ENCODE measurements at regions not wholly inside any gene's neighbourhood (a gene's known extent, or its start where the extent isn't known, plus 50 kb on each side); places are given as distances from the start of the nearest gene placed in this dataset.
"Not testable (repeated sequence)": the region's sequence is repeated elsewhere in the genome, so short reads cannot be mapped to it uniquely, and the experiment has no call there.

DNA sequence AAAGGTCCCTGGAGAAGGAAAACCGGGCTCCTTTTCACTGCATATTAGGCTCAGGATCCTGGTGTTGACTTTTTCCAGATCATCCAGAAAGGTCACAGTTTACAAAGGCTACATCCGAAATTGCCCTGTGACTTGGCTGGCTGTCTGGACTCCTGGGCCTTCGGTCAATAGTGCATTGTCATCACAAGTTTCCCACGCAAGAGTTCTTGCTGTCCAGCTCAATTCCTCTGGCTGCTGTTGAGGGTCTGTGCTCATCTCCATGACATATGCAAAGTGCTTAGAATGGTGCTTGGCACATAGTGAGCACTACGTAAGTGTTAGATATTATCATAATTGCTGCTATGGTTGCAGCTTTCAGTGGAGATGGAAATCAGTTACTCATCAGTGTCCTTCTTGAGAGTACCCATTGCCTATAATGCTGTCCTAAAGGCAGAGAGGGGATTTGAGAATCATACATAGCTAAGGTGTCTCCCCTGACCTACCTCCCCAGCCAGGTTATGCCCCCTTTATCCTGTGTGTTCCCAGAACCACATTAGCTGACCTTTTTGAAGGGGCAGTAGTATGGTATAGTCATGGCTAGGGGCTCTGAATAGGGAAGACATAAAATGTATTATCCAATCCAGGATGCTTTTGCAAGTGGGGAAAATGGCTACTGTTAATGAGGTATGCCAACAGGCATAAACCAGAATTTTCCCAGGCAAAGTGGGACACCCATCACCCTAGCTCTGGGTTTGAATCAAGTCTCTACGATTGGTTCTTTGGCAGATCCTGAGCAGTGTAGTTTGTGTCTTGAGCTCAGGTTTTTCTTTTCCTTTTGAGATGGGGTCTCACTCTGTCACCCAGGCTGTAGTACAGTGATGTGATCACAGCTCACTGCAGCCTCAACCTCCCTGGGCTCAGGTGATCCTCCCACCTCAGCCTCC is 132.0 kb upstream of the CCND2 start:
- H3K4me3 ChIP-seq (ENCODE audit: insufficient read depth, low read length, poor library complexity, severe bottlenecking) = no peak overlapping the region
- no peaks in the 10 kb centered on the region for H3K36me3 ChIP-seq (ENCODE audit: low read length)
- H3K4me2 ChIP-seq (ENCODE audit: low read depth, low read length, poor library complexity, severe bottlenecking) = no peak overlapping the region
- H3K27ac ChIP-seq (ENCODE audit: low read depth, low read length) = no peak overlapping the region
- no peaks in the 10 kb centered on the region for H3K79me2 ChIP-seq (ENCODE audit: insufficient read depth, low read length)
- H3K9me2 ChIP-seq (replicated peaks; ENCODE audit: insufficient read depth, low read length) = no peaks in the 10 kb centered on the region
- no peaks in the 10 kb centered on the region for H3K27me3 ChIP-seq (ENCODE audit: low read length)
- no peak overlapping the region for H2AFZ ChIP-seq (ENCODE audit: low read depth, low read length, severe bottlenecking)
- H4K20me1 ChIP-seq (ENCODE audit: low read depth, low read length) = no peaks in the 10 kb centered on the region
- no peak for TF ChIP-seq EZH2phosphoT487 (conservative IDR thresholded peaks at IDR 0.05; ENCODE audit: low read length)
- TF ChIP-seq, protein P1, sequence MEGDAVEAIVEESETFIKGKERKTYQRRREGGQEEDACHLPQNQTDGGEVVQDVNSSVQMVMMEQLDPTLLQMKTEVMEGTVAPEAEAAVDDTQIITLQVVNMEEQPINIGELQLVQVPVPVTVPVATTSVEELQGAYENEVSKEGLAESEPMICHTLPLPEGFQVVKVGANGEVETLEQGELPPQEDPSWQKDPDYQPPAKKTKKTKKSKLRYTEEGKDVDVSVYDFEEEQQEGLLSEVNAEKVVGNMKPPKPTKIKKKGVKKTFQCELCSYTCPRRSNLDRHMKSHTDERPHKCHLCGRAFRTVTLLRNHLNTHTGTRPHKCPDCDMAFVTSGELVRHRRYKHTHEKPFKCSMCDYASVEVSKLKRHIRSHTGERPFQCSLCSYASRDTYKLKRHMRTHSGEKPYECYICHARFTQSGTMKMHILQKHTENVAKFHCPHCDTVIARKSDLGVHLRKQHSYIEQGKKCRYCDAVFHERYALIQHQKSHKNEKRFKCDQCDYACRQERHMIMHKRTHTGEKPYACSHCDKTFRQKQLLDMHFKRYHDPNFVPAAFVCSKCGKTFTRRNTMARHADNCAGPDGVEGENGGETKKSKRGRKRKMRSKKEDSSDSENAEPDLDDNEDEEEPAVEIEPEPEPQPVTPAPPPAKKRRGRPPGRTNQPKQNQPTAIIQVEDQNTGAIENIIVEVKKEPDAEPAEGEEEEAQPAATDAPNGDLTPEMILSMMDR (IDR thresholded peaks at IDR 0.05; ENCODE audit: insufficient read depth, low read length, poor library complexity, severe bottlenecking) = no peak
- no peak overlapping the region for H3K9ac ChIP-seq (ENCODE audit: low read length)
- H3K9me3 ChIP-seq (ENCODE audit: insufficient read depth, low read length) = no peaks in the 10 kb centered on the region
- H3F3A ChIP-seq (ENCODE audit: insufficient read depth) = no peaks in the 10 kb centered on the region

DNA sequence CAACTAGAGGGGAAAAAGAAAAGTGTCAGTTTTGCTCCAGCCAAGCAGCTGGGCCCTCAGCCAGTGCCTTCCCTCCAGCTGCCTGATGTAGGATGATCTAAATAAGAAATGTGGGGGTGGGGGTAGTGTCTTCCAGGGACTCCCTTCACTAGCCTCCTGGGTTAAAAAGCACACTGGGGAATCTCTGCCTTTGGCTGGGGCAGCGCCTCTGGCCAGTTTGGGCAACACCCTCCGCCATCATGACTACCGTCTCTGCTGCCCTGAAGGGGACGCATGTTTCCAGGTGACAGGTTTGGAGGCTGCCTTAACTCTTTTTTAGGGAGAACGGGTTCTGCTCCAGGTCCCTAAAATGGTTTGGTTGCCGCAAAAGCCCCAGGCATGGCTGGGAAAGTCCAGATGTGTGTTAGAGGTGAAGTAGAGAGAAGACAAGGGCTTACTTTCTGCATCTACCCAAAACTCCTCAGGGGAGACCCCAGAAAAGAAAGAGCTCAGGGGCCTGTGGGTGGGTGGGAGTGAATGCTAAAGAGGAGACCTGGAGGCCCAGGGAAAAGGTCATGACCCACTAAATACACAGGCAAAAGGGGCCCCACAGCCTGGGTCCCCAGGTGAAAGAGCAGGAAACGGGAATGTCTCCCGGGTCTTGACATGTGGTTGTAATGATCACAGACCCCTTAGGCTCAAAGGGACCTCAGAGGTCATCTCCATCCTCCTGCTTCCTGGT is 132.8 kb upstream of the CCND2 start:
- no peak overlapping the region for H3K4me2 ChIP-seq (ENCODE audit: low read depth, low read length, poor library complexity, severe bottlenecking)
- no peak overlapping the region for H3K27ac ChIP-seq (ENCODE audit: low read depth, low read length)
- no peak overlapping the region for H2AFZ ChIP-seq (ENCODE audit: low read depth, low read length, severe bottlenecking)
- H3K79me2 ChIP-seq (ENCODE audit: insufficient read depth, low read length) = no peaks in the 10 kb centered on the region
- no peak overlapping the region for H3K9ac ChIP-seq (ENCODE audit: low read length)
- TF ChIP-seq EZH2phosphoT487 (conservative IDR thresholded peaks at IDR 0.05; ENCODE audit: low read length) = no peak
- TF ChIP-seq, protein P1 (IDR thresholded peaks at IDR 0.05; ENCODE audit: insufficient read depth, low read length, poor library complexity, severe bottlenecking) = no peak
- H4K20me1 ChIP-seq (ENCODE audit: low read depth, low read length) = no peaks in the 10 kb centered on the region
- H3K27me3 ChIP-seq (ENCODE audit: low read length) = no peaks in the 10 kb centered on the region
- H3K9me3 ChIP-seq (ENCODE audit: insufficient read depth, low read length) = no peaks in the 10 kb centered on the region
- H3K36me3 ChIP-seq (ENCODE audit: low read length) = no peaks in the 10 kb centered on the region
- no peaks in the 10 kb centered on the region for H3K9me2 ChIP-seq (replicated peaks; ENCODE audit: insufficient read depth, low read length)
- no peak overlapping the region for H3K4me3 ChIP-seq (ENCODE audit: insufficient read depth, low read length, poor library complexity, severe bottlenecking)
- H3F3A ChIP-seq (ENCODE audit: insufficient read depth) = no peaks in the 10 kb centered on the region

DNA sequence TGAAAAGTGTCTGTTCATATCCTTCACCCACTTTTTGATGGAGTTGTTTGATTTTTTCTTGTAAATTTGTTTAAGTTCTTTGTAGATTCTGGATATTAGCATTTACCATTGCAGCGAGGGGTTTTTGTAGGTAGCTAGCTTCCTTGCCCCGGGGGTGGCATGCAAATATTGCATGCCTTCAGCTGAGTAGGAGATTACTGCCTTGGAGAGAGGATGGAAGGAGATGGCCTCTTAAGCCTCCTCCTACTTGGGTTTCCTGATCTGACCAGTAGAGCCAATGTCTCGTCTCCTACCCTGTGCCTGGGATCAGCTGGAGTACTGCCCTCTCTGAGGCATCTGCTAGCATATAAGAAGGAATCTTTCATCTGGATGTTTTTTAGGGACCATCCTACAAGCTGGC is 134.4 kb upstream of the CCND2 start:
- H3K4me2 ChIP-seq (ENCODE audit: low read depth, low read length, poor library complexity, severe bottlenecking) = no peak overlapping the region
- H2AFZ ChIP-seq (ENCODE audit: low read depth, low read length, severe bottlenecking) = no peak overlapping the region
- H4K20me1 ChIP-seq (ENCODE audit: low read depth, low read length) = no peaks in the 10 kb centered on the region
- H3K9me2 ChIP-seq (replicated peaks; ENCODE audit: insufficient read depth, low read length) = no peaks in the 10 kb centered on the region
- H3K9ac ChIP-seq (ENCODE audit: low read length) = no peak overlapping the region
- H3F3A ChIP-seq (ENCODE audit: insufficient read depth) = no peaks in the 10 kb centered on the region
- no peaks in the 10 kb centered on the region for H3K36me3 ChIP-seq (ENCODE audit: low read length)
- H3K27me3 ChIP-seq (ENCODE audit: low read length) = no peaks in the 10 kb centered on the region
- no peak overlapping the region for H3K27ac ChIP-seq (ENCODE audit: low read depth, low read length)
- no peak overlapping the region for H3K4me3 ChIP-seq (ENCODE audit: insufficient read depth, low read length, poor library complexity, severe bottlenecking)
- no peak for TF ChIP-seq EZH2phosphoT487 (conservative IDR thresholded peaks at IDR 0.05; ENCODE audit: low read length)
- TF ChIP-seq, protein P1 (IDR thresholded peaks at IDR 0.05; ENCODE audit: insufficient read depth, low read length, poor library complexity, severe bottlenecking) = no peak
- no peaks in the 10 kb centered on the region for H3K9me3 ChIP-seq (ENCODE audit: insufficient read depth, low read length)
- H3K79me2 ChIP-seq (ENCODE audit: insufficient read depth, low read length) = no peaks in the 10 kb centered on the region

DNA sequence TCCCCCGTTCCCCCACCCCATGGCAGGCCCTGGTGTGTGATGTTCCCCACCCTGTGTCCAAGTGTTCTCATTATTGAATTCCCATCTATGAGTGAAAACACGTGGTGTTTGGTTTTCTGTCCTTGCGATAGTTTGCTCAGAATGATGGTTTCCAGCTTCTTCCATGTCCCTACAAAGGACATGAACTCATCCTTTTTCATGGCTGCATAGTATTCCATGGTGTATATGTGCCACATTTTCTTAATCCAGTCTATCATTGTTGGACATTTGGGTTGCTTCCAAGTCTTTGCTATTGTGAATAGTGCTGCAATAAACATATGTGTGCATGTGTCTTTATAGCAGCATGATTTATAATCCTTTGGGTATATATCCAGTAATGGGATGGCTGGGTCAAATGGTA is 135.0 kb upstream of the CCND2 start:
- H3K9me2 ChIP-seq (replicated peaks; ENCODE audit: insufficient read depth, low read length); H3K36me3 ChIP-seq (ENCODE audit: low read length); H3F3A ChIP-seq (ENCODE audit: insufficient read depth); H4K20me1 ChIP-seq (ENCODE audit: low read depth, low read length); H2AFZ ChIP-seq (ENCODE audit: low read depth, low read length, severe bottlenecking); H3K27me3 ChIP-seq (ENCODE audit: low read length); H3K9me3 ChIP-seq (ENCODE audit: insufficient read depth, low read length); H3K27ac ChIP-seq (ENCODE audit: low read depth, low read length); H3K4me3 ChIP-seq (ENCODE audit: insufficient read depth, low read length, poor library complexity, severe bottlenecking); H3K79me2 ChIP-seq (ENCODE audit: insufficient read depth, low read length); H3K9ac ChIP-seq (ENCODE audit: low read length); H3K4me2 ChIP-seq (ENCODE audit: low read depth, low read length, poor library complexity, severe bottlenecking): not testable (repeated sequence)

Data from SU-DHL-6 (cell line).